ENCODE measurements at regions not wholly inside any gene's neighbourhood (a gene's known extent, or its start where the extent isn't known, plus 50 kb on each side); places are given as distances from the start of the nearest gene placed in this dataset.
"Not testable (repeated sequence)": the region's sequence is repeated elsewhere in the genome, so short reads cannot be mapped to it uniquely, and the experiment has no call there.

DNA sequence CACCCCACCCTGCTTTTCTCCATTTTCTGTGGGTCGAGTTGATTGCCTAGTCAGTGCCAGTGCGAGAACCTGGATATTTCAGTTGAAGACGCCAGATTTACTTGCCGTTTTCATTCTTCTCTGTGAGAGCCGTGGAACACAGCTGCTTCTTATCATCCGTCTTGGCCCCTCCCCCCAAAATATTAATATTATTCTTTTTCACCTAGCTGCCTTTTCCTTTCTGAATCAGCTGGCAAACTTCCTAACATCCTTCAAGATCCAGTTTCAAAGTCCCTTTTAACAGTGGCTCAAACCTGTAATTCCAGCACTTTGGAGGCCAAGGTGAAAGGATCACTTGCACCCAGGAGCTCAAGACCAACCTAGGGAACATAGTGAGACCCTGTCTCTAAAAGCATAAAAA, 117.1 kb upstream of the RASA1 start:
- DNase-seq: no peak

GRCh38 chr5:87151547-87151946, 116.1 kb upstream of the RASA1 start:
- DNase-seq: no peak

DNA sequence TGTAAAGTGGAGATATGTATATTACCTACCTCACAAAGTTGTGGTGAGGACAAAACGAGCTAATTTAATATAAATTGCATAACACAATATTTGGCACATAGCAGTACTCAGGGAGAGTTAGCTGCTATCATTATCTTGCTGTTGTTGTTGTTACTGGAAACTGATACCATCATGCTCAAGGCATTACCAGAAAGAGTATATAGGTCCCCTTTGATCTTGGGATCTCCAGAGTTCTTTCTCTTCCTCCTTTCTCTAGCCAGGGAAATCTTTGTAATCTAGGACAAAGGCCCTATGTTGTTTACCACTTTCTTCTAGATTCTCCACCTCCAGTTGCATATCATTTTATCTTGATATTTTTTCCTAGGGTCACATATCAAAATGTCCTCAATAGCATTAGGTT, 114.8 kb upstream of the RASA1 start:
- no peak for DNase-seq

DNA sequence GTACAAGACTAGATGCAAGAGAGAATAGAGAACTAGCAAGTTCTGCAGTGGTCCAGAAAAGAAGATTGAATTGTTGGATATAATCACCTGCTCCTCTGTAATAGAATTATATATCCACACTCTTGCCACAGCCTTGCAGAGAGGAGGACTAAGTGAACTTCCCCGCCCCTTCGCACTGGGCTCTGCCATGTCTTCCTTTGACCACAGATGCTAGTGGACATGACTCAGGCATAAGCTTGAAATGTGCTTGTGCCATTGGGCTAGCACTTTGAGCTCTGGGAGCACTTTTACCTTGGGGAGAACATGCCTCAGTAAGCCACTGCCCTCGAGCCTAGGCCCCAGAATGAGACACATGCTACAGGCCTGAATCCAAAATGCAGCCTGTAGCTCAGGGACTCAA, 113.5 kb upstream of the RASA1 start:
- DNase-seq: no peak

GRCh38 chr5:87155106-87155505, 112.6 kb upstream of the RASA1 start:
- no peak for DNase-seq

DNA sequence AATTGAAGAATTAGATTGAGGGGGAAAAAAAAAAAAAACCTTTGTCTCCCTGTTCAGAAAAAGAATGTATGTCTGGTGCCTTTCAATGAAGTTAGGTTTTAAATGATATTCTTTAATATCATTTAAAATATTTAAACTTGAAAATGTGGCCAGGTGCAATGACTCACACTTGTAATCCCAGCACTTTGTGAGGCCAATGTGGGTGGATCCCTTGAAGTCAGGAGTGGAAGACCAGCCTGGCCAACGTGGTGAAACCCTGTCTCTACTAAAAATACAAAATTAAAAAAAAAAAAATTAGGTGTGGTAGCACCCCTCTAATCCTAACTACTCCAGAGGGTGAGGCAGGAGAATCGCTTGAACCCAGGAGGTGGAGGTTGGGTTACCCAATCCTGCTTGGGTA, 111.1 kb upstream of the RASA1 start:
- DNase-seq: no peak

DNA sequence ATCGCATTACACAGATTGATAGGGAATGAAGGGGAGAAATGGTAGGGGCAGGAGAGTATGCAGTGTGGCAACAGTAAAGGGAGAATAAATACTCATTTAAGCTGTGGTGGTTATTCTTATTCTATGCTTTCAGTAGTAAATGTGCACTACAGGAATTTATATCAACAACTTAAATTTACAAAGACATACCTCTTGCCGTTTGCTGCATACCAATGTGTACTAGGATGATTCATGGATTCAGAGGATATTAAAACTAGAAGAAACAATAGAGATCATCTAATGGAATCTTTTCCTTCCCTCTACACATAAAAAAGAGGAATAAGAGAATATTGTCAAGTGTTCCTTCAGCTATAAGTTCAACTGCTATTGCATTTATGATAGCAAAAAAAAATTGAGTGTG, 103.3 kb upstream of the RASA1 start:
- DNase-seq: no peak

- no peak for DNase-seq
Observed at GRCh38 chr5:87169300-87169991, 98.2 kb upstream of the RASA1 start.

GRCh38 chr5:87170799-87171198, 96.9 kb upstream of the RASA1 start:
- no peak for DNase-seq

DNA sequence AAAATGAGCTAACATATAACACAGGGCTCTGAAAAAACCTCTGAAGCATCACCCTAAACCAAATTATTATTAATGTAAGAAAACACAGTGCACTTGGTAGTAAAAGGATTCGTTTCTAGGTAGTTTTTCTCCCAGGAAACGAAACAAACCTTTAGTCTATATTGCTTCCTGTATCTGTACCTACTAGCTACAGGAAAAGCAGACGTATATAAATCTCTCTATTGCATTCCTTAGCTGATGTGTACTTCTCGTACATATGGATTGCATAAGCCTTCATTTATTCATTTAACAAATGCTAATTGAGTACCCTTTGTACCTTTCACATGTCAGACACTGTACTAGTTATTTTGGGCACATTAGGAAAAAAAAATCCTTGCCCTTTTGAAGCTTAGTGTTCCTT, 85.0 kb upstream of the RASA1 start:
- DNase-seq: no peak

GRCh38 chr5:87183896-87184295, 83.8 kb upstream of the RASA1 start:
- no peak for DNase-seq

DNA sequence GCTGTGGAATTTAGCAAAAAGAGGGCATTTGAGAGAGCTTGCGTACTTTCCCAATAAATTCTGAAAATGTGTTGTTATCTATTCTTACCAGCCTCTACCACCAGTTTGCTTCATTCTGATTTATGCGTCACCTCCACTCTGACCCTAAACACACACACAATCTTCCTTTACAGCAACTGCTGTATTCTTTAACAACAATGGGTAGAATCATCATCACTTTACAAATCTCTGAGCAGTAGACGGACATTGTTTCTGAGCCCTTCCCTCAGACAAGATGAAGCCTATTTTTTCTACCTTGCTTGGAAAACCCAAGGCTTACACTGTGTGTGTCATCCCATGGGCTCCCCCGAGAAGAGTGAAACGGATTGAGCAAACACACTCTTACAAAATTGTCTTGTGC, 83.1 kb upstream of the RASA1 start:
- no peak for DNase-seq

DNA sequence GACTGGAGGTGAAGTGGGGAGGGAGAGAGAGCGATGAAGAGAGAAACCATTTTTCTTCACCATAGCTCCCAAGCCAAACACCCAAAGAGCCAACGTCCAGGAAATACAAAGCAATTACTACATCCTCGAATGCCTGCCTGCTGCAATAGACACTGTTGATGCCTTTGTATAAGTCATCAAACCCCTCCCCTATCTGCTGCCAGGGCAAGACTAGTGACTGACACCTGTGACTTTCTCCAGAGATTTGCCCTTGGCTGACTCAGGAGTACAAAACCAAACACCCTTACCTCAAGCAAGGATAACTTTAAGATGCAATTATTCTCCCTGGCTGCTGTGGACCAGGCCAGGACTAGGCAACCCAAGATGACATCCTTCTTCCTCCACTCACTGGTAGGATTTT, 81.8 kb upstream of the RASA1 start:
- no peak for DNase-seq

DNA sequence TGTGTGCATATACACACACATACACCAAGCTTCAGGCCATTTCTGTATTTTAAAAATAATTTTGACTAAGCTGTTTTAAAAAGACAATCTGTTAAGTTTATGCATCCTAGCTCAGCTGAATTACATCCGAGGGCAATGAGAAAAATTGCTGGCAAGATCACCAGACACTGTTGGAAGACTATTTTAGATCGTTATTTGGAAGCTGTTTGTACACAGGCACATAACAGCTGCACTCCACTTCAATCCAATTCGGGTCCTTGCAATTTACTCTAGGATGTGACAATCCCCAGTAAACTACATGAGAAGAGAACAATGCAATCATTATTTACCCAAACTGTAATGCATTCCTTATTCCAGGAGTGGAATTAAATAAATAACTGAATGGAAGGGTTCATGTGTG, 79.3 kb upstream of the RASA1 start:
- peak; percentile 22 for DNase-seq

DNA sequence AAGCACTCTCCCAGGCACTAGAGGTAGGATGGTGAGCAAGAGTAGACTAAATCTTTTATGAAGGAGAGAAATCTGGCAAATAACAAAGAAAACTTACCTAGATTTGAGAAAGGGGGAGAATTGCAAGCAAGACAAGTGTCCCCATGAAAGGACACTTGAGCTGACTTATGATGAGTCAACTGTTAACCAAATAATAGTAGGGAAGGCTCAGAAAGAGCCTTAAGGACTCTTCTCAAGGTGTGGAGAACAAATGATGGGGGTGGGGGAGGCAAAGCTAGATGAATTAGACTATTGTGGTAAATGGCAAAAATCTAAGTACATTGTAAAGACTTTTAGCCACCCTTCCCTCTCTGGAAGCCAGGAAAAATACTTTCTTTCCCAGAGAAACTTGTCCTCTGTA, 77.6 kb upstream of the RASA1 start:
- no peak for DNase-seq

- DNase-seq: no peak
Observed at GRCh38 chr5:87190687-87191086, 77.0 kb upstream of the RASA1 start.

DNA sequence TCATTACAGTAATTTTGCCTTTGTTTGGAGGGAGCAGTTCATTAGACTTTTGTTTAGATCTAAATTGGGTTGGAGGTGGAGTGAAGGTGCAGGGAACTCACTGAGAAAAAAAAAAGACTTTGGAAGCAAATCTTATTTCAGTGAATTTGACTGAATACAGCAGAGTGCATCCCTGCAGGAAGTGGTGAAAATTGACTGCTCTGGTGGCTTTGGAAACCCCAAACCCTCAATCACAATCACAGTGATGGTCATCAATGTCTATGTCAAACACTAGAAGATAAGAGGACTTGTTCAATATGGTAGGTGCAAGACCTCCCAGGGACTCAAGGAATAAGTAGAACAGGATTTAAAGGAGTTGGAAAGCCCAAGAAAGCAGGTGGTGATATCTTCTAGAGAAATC, 76.0 kb upstream of the RASA1 start:
- DNase-seq: no peak

DNA sequence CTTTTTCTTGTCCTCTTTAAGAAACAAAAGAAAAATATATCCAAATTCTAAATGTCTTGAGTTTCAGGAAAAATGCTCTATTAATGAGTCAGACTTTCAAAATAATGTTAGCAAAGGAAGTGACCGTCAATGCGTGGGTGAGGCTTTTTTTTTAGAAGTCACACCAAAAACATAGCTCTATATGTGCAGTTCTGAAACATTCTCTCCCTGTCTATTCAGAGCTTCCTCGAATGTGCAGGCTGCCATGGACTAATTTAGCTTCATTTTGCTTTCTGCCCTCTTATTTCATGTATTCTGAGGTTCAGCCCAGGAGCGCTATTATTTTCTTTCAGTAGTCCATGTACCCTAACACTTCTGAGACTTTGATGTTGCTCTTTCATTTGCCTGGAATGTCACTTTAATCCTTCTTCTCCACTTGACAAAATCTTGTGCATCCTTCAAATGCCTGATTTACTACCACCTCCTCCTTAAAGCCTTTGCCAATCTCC, 72.5 kb upstream of the RASA1 start:
- no peak for DNase-seq

GRCh38 chr5:87195616-87196015, 72.1 kb upstream of the RASA1 start:
- no peak for DNase-seq

- DNase-seq: no peak
Observed at GRCh38 chr5:87198010-87198409, 69.7 kb upstream of the RASA1 start.

DNA sequence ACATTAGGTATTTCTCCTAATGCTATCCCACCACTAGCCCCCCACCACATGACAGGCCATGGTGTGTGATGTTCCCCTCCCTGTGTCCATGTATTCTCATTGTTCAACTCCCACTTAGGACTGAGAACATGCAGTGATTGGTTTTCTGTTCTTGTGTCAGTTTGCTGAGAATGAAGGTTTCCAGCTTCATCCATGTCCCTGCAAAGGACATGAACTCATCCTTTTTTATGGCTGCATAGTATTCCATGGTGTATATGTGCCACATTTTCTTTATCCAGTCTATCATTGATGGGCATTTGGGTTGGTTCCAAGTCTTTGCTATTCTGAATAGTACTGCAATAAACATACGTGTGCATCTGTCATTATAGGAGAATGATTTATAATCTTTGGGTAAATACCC, 68.4 kb upstream of the RASA1 start:
- not testable (repeated sequence) for DNase-seq

GRCh38 chr5:87199704-87200103, 68.0 kb upstream of the RASA1 start:
- DNase-seq: not testable (repeated sequence)

GRCh38 chr5:87210076-87210475, 57.6 kb upstream of the RASA1 start:
- DNase-seq: no peak

GRCh38 chr5:87210743-87211142, 56.9 kb upstream of the RASA1 start:
- DNase-seq: peak; percentile 16

DNA sequence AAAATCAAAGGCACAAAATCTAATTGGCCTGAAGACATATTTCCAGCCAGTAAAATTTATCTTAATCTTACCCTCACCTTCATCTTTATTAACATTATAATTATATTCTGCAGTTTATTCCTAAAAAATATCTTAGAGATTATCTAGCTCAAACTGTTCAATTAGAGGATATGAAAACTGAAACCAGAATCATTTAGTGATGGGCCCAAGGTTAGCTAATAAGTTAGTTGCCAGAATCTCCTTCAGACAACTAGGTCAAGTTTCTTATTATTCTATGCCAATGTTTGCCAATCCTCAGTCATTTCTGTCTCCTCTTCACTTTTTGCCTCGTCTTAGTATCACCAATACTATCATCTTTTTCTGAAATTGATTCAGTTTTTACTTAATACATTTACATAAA, 56.0 kb upstream of the RASA1 start:
- DNase-seq: no peak

Data from NCI-H345 (cell line).